ENCODE measurements at regions not wholly inside any gene's neighbourhood (a gene's known extent, or its start where the extent isn't known, plus 50 kb on each side); places are given as distances from the start of the nearest gene placed in this dataset.

GRCh38 chr2:42108852-42109251 is 60.3 kb upstream of the EML4 start:
- DNase-seq: no peak

GRCh38 chr2:42109959-42110640 is 59.1 kb upstream of the EML4 start:
- DNase-seq: no peak

- DNase-seq: no peak
Observed at GRCh38 chr2:42110641-42111322, 58.4 kb upstream of the EML4 start.

GRCh38 chr2:42112418-42112817 is 56.7 kb upstream of the EML4 start:
- DNase-seq: no peak

GRCh38 chr2:42113452-42113851 is 55.7 kb upstream of the EML4 start:
- DNase-seq: no peak

GRCh38 chr2:42114091-42114490 is 55.1 kb upstream of the EML4 start:
- DNase-seq: no peak

- DNase-seq: no peak
Observed at GRCh38 chr2:42115588-42115987, 53.6 kb upstream of the EML4 start.

- DNase-seq: no peak
Observed at GRCh38 chr2:42116195-42117181, 52.7 kb upstream of the EML4 start.

- DNase-seq: no peak
Observed at GRCh38 chr2:42117182-42117579, 52.0 kb upstream of the EML4 start.

GRCh38 chr2:42117923-42118753 is 51.0 kb upstream of the EML4 start:
- peak in 1 of 3 experiments; percentile 47 for DNase-seq

GRCh38 chr2:42118754-42119569 is 50.2 kb upstream of the EML4 start:
- DNase-seq: peak in 1 of 3 experiments; percentile 47

Data from NCI-H1417 (cell line).